ENCODE measurements at regions not wholly inside any gene's neighbourhood (a gene's known extent, or its start where the extent isn't known, plus 50 kb on each side); places are given as distances from the start of the nearest gene placed in this dataset.

DNA sequence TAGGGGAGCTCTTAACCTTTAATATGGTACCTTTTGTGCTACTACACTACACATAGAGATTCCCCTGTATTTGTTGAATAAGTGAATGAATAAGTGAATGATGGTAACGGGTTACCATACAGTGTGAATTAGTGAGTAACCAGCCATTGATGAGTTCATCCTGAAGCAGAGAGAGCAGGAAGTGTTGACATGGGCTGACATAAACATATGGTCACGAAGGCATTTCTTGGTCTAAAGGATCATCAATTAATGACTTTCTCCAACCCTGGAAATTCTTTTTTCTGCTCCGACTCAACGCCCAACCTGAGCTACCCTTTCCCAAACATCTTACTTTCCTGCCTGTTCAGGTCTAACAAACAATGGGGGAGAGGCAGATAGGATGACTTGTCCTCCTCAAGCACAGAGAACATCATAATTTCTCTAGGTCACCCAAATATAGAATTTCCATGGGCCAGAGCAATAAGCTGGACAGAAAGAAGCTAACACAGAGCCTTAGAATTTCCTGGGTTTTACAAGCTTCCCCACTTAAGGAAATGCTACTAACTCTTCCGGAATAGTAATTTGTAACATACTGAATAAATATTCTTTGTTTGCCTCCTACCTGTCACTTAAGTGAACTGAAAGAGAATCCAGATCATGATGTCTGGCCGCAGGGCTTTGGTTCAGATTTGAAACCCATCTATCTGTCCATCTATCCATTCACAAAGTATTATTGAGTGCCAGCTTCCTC, 114.7 kb upstream of the NGF start:
- 0 out of 3 replicates have a peak overlapping the region, but pooled peaks have one; percentile 36 for H2BK15ac ChIP-seq (ENCODE audit: low read depth, low read length)
- H3K27me3 ChIP-seq (ENCODE audit: control insufficient read depth, insufficient read depth, low read length) = no peaks in the 10 kb centered on the region
- no peak overlapping the region for H2AK9ac ChIP-seq (replicated peaks; ENCODE audit: low read depth, low read length, poor library complexity)
- in situ Hi-C loops (cut with MboI; ENCODE audit: low sequenced_read_pairs) = no loop called here
- H3K23ac ChIP-seq (ENCODE audit: low read depth, low read length) = no peak overlapping the region
- no peak overlapping the region for H3K18ac ChIP-seq (ENCODE audit: low read depth, low read length)
- dilution Hi-C loops (cut with HindIII; ENCODE audit: low sequenced_read_pairs, unreplicated experiment) = no loop called here
- H4K5ac ChIP-seq (ENCODE audit: low read depth, low read length) = no peak overlapping the region
- no peak overlapping the region for H3K4me2 ChIP-seq (ENCODE audit: low read depth, low read length)
- no peaks in the 10 kb centered on the region for H3K79me1 ChIP-seq (ENCODE audit: low read depth in 1 of 2, low read length in 2 of 2)
- H2AK5ac ChIP-seq (ENCODE audit: low read depth, low read length) = 0 out of 2 replicates have a peak overlapping the region, but pooled peaks have one; percentile 40
- H3K4me1 ChIP-seq (ENCODE audit: control insufficient read depth, insufficient read depth, low read length) = peaks cover 19% of the 10 kb centered on the region
- H3K36me3 ChIP-seq (ENCODE audit: control insufficient read depth, insufficient read depth, low read length) = no peaks in the 10 kb centered on the region
- POLR2A ChIA-PET (ENCODE audit: unreplicated experiment) = no interaction called here
- BruUV-seq (replicated peaks) = no TSS peak
- no peak overlapping the region; the same call in 1 of the 2 replicates for H4K91ac ChIP-seq (ENCODE audit: insufficient read depth, low read depth, low read length)
- CTCF ChIA-PET = interaction anchor here (1.0 to 1.3 kb wide), 2 partner anchors 10 to 16 kb away, joined by 3 to 4 read pairs; no protein-coding TSS in a partner anchor
- no peak overlapping the region for H3K56ac ChIP-seq (ENCODE audit: extremely low read depth, insufficient read depth, low read length)
- peak overlapping the region; percentile 32; the same call in 1 of the 2 replicates for H2BK120ac ChIP-seq (ENCODE audit: low read depth, low read length)
- TF ChIP-seq NFE2L2 (IDR thresholded peaks at IDR 0.05; ENCODE audit: low read depth, low read length) = no peak
- no peak for TF ChIP-seq RFX5 (IDR thresholded peaks at IDR 0.05; ENCODE audit: low read depth, low read length)
- TF ChIP-seq RAD21 (IDR thresholded peaks at IDR 0.05; ENCODE audit: low read length) = no peak
- TF ChIP-seq MAZ (IDR thresholded peaks at IDR 0.05; ENCODE audit: borderline replicate concordance, low read depth, low read length) = no peak
- TF ChIP-seq FOS (IDR thresholded peaks at IDR 0.05; ENCODE audit: low read depth, low read length) = no peak
- no peak for TF ChIP-seq BHLHE40 (IDR thresholded peaks at IDR 0.05; ENCODE audit: low read depth, low read length)
- no peak for TF ChIP-seq CEBPB (IDR thresholded peaks at IDR 0.05; ENCODE audit: low read depth, low read length)
- TF ChIP-seq CHD1 (IDR thresholded peaks at IDR 0.05; ENCODE audit: low read depth, low read length) = no peak
- no peak for TF ChIP-seq RCOR1 (IDR thresholded peaks at IDR 0.05; ENCODE audit: insufficient replicate concordance, low read length)
- TF ChIP-seq POLR2A (IDR thresholded peaks at IDR 0.05; ENCODE audit: low read depth, low read length) = no peak
- TF ChIP-seq SMC3 (IDR thresholded peaks at IDR 0.05; ENCODE audit: low read depth, low read length) = no peak
- no peak for TF ChIP-seq ELK1 (IDR thresholded peaks at IDR 0.05; ENCODE audit: borderline replicate concordance, low read depth, low read length)
- TF ChIP-seq, protein P1, sequence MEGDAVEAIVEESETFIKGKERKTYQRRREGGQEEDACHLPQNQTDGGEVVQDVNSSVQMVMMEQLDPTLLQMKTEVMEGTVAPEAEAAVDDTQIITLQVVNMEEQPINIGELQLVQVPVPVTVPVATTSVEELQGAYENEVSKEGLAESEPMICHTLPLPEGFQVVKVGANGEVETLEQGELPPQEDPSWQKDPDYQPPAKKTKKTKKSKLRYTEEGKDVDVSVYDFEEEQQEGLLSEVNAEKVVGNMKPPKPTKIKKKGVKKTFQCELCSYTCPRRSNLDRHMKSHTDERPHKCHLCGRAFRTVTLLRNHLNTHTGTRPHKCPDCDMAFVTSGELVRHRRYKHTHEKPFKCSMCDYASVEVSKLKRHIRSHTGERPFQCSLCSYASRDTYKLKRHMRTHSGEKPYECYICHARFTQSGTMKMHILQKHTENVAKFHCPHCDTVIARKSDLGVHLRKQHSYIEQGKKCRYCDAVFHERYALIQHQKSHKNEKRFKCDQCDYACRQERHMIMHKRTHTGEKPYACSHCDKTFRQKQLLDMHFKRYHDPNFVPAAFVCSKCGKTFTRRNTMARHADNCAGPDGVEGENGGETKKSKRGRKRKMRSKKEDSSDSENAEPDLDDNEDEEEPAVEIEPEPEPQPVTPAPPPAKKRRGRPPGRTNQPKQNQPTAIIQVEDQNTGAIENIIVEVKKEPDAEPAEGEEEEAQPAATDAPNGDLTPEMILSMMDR (conservative IDR thresholded peaks at IDR 0.05; ENCODE audit: low read depth, low read length) = no peak
- peak; percentile 51 for DNase-seq
- H2AFZ ChIP-seq (replicated peaks; ENCODE audit: low read length, poor library complexity) = no peak overlapping the region
- H3K14ac ChIP-seq (replicated peaks; ENCODE audit: low read depth, low read length) = peak overlapping the region; percentile 35; the same call in 1 of the 2 replicates
- H2BK20ac ChIP-seq (ENCODE audit: low read depth, low read length) = peak overlapping the region; percentile 54; the same call in 1 of the 2 replicates
- no peaks in the 10 kb centered on the region for H4K20me1 ChIP-seq (ENCODE audit: insufficient read depth, low read length)
- peaks cover 12% of the 10 kb centered on the region for H3K9me1 ChIP-seq (ENCODE audit: insufficient read depth, low read length)
- WGBS, 2 experiments (ENCODE audit: extremely low coverage in 2 of 2, insufficient read length in 1 of 2) = no CpG with 5 or more reads among the region's 6 CpGs
- H2BK5ac ChIP-seq (ENCODE audit: low read depth, low read length, poor library complexity, severe bottlenecking) = no peak overlapping the region
- intact Hi-C loops (cut with micrococcal nuclease) = no loop called here
- peak overlapping the region; percentile 1; the same call in 1 of the 2 replicates for H3K4ac ChIP-seq (ENCODE audit: low read depth, low read length)
- no peak overlapping the region for H3K4me3 ChIP-seq (ENCODE audit: insufficient read depth, low read depth, low read length)
- no peak overlapping the region for H4K8ac ChIP-seq (ENCODE audit: low read depth in 2 of 2, low read length in 2 of 2)
- H3K27ac ChIP-seq (ENCODE audit: insufficient read depth, low read length) = no peak overlapping the region
- no peak overlapping the region for H3K9ac ChIP-seq (ENCODE audit: low read depth, low read length)
- ATAC-seq (ENCODE audit: low read depth) = no peak
- H3K9me3 ChIP-seq (ENCODE audit: control insufficient read depth, insufficient read depth, low read length) = peaks cover 2% of the 10 kb centered on the region; the same call in 1 of the 2 replicates

All from IMR-90 (cell line).